Coronary artery (tissue), 2 donors: ENCODE measurements at regions not wholly inside any gene's neighbourhood (a gene's known extent, or its start where the extent isn't known, plus 50 kb on each side); places are given as distances from the start of the nearest gene placed in this dataset.

ENCODE experiments used
- DNase-seq: peaks from one replicate; pipeline ENCODE4 v3.0.0-alpha.2; 2017; ENCODE audit warnings: low spot score
- H3K27ac ChIP-seq, 2 donors: fragments of 200-600 bp; sonication (generic); one replicate each; pipeline ENCODE4 v1.5.1; 2016 to 2019
- H3K4me3 ChIP-seq: fragments of 200-600 bp; sonication (generic); 2 replicates; pipeline ENCODE4 v1.5.1; 2016; ENCODE audit warnings: mild to moderate bottlenecking, moderate library complexity
- CTCF ChIP-seq: fragments of 200-600 bp; sonication (generic); IDR thresholded peaks from one replicate; pipeline ENCODE4 v1.5.1; 2019; ENCODE audit warnings: antibody characterized with exemption

GRCh38 chr5:120052916-120053828, 410.9 kb upstream of the PRR16 start:
- Histone ChIP-seq H3K4me3 (no peak overlapping the region), H3K27ac (peak overlapping the region; percentile 63 to 72)
- no peak for DNase-seq
- TF ChIP-seq CTCF = no peak

DNA sequence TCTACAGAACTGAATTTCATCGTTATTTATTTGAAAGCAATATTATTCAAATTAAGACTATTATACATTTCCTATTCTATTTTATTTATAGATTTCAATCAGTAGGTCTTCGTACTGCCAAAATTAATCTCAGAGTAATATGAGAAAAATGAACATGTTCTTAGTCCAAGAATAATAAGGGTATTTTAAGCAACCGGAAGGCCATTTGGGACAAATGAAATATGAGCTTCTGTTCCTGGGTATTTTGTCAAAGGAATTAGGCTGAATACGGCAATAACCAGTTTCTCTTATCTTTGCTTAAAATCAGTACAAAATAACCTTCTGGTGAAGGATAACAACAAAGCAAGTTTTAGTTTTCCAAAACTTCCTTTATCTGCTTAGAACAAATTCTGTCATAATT, 410.3 kb upstream of the PRR16 start:
- Histone ChIP-seq H3K4me3 (no peak overlapping the region), H3K27ac (peak overlapping the region; percentile 63 to 72)
- TF ChIP-seq CTCF = no peak
- no peak for DNase-seq

GRCh38 chr5:120055858-120056257, 408.2 kb upstream of the PRR16 start:
- Histone ChIP-seq H3K27ac (peak overlapping the region in 1 of 2 donors; percentile 36), H3K4me3 (no peak overlapping the region)
- DNase-seq = no peak
- TF ChIP-seq CTCF = no peak

- H3K4me3 ChIP-seq = no peak overlapping the region
- peak overlapping the region in 1 of 2 donors; percentile 6 for H3K27ac ChIP-seq
These were observed 401.6 kb upstream of the PRR16 start for GRCh38 chr5:120062515-120062917.

GRCh38 chr5:120072068-120072761, 391.9 kb upstream of the PRR16 start:
- Histone ChIP-seq H3K4me3 (no peak overlapping the region), H3K27ac (peak overlapping the region in 1 of 2 donors; percentile 20)
- TF ChIP-seq CTCF = no peak
- DNase-seq = no peak

More at GRCh38 chr5:120062515-120062917, 401.6 kb upstream of the PRR16 start:
- DNase-seq = no peak
- TF ChIP-seq CTCF = no peak

- no peak for DNase-seq
- Histone ChIP-seq H3K4me3 (no peak overlapping the region), H3K27ac (no peak overlapping the region)
- TF ChIP-seq CTCF = no peak
These were observed 390.4 kb upstream of the PRR16 start for GRCh38 chr5:120073722-120074121.
